Mesenchymal stem cell (in vitro differentiated cells and primary cell): ENCODE measurements at regions not wholly inside any gene's neighbourhood (a gene's known extent, or its start where the extent isn't known, plus 50 kb on each side); places are given as distances from the start of the nearest gene placed in this dataset.
A peak's percentile ranks its signal among the peaks of the same experiment; 100 is the strongest.

Source experiments
- DNase-seq: peaks from one replicate; pipeline ENCODE4 v3.0.0-alpha.2; 2013
- H2AFZ ChIP-seq: one replicate; pipeline ENCODE4 v1.6.1; 2013; ENCODE audit warnings: low read depth, mild to moderate bottlenecking, control low read depth, inconsistent platforms, low read length, moderate library complexity
- H2AK5ac ChIP-seq: 2 replicates; pipeline ENCODE4 v1.6.1; 2013; ENCODE audit warnings: low read length, moderate library complexity, mild to moderate bottlenecking, inconsistent platforms; ENCODE audit not compliant: severe bottlenecking
- H2BK120ac ChIP-seq: one replicate; pipeline ENCODE4 v1.6.1; 2013; ENCODE audit warnings: low read depth, mild to moderate bottlenecking, inconsistent platforms, low read length, moderate library complexity
- H2BK12ac ChIP-seq, 2 experiments: one replicate each; pipeline ENCODE4 v1.6.1; 2013; ENCODE audit warnings: inconsistent platforms in 2 of 2, low read length in 2 of 2, mild to moderate bottlenecking in 2 of 2, moderate library complexity in 2 of 2, control low read depth in 1 of 2
- H2BK15ac ChIP-seq: one replicate; pipeline ENCODE4 v1.6.1; 2013; ENCODE audit warnings: mild to moderate bottlenecking, low read depth, inconsistent platforms; ENCODE audit not compliant: poor library complexity, severe bottlenecking
- H2BK5ac ChIP-seq: 2 replicates; pipeline ENCODE4 v1.6.1; 2013; ENCODE audit warnings: low read depth, mild to moderate bottlenecking, low read length, control low read depth, inconsistent platforms; ENCODE audit not compliant: poor library complexity, severe bottlenecking
- H3K14ac ChIP-seq, 2 experiments: one replicate each; pipeline ENCODE4 v1.6.1; 2013; ENCODE audit warnings: inconsistent platforms in 2 of 2, low read length in 2 of 2, control low read depth in 1 of 2, mild to moderate bottlenecking in 1 of 2, moderate library complexity in 1 of 2
- H3K18ac ChIP-seq, 2 experiments: one replicate each; pipeline ENCODE4 v1.6.1; 2013; ENCODE audit warnings: inconsistent platforms in 2 of 2, low read length in 2 of 2, control low read depth in 1 of 2, low read depth in 1 of 2, mild to moderate bottlenecking in 1 of 2
- H3K23ac ChIP-seq, 2 experiments: one replicate each; pipeline ENCODE4 v1.6.1; 2013; ENCODE audit warnings: inconsistent platforms in 2 of 2, low read length in 2 of 2, mild to moderate bottlenecking in 2 of 2, moderate library complexity in 2 of 2, control low read depth in 1 of 2
- H3K27ac ChIP-seq: 2 replicates; pipeline ENCODE4 v1.5.1; 2013; ENCODE audit warnings: mild to moderate bottlenecking, moderate library complexity, low read length, control low read depth, inconsistent platforms; ENCODE audit not compliant: poor library complexity, severe bottlenecking
- H3K27me3 ChIP-seq, 2 experiments: 2 replicates each; pipeline versions ENCODE4 v1.6.1 to v1.7.0; 2013; ENCODE audit warnings: low read length in 2 of 2, mild to moderate bottlenecking in 2 of 2, moderate library complexity in 2 of 2, control low read depth in 1 of 2, inconsistent platforms in 1 of 2; ENCODE audit not compliant: control insufficient read depth in 1 of 2, insufficient read depth in 1 of 2
- H3K36me3 ChIP-seq, 2 experiments: 2 replicates each; pipeline versions ENCODE4 v1.6.1 to v1.7.0; 2013; ENCODE audit warnings: low read length in 2 of 2, control low read depth in 1 of 2, inconsistent platforms in 1 of 2, low read depth in 1 of 2, mild to moderate bottlenecking in 1 of 2; ENCODE audit not compliant: insufficient read depth in 2 of 2, control insufficient read depth in 1 of 2
- H3K4ac ChIP-seq, 2 experiments: one replicate each; pipeline ENCODE4 v1.6.1; 2013; ENCODE audit warnings: inconsistent platforms in 2 of 2, low read length in 2 of 2, mild to moderate bottlenecking in 2 of 2, moderate library complexity in 2 of 2, control low read depth in 1 of 2, low read depth in 1 of 2
- H3K4me1 ChIP-seq: 2 replicates; pipeline ENCODE4 v1.6.1; 2013; ENCODE audit warnings: low read depth, low read length, control low read depth; ENCODE audit not compliant: control insufficient read depth, insufficient read depth
- H3K4me2 ChIP-seq: 2 replicates; pipeline ENCODE4 v1.6.1; 2013; ENCODE audit warnings: low read length, mild to moderate bottlenecking, inconsistent platforms; ENCODE audit not compliant: poor library complexity, severe bottlenecking
- H3K4me3 ChIP-seq, 2 experiments: 2 replicates each; pipeline versions ENCODE4 v1.5.1 to v1.7.0; 2013; ENCODE audit warnings: low read length in 2 of 2, mild to moderate bottlenecking in 2 of 2, control low read depth in 1 of 2, low read depth in 1 of 2; ENCODE audit not compliant: insufficient read depth in 1 of 2
- H3K79me1 ChIP-seq: replicated peaks from 2 replicates; pipeline ENCODE4 v1.6.1; 2013; ENCODE audit warnings: mild to moderate bottlenecking, control low read depth, low read length, inconsistent platforms; ENCODE audit not compliant: poor library complexity, severe bottlenecking
- H3K9ac ChIP-seq: 2 replicates; pipeline ENCODE4 v1.7.0; 2013; ENCODE audit warnings: mild to moderate bottlenecking, low read length, moderate library complexity
- H3K9me3 ChIP-seq: 2 replicates; pipeline ENCODE4 v1.7.0; 2013; ENCODE audit warnings: mild to moderate bottlenecking, low read length; ENCODE audit not compliant: control insufficient read depth
- H4K8ac ChIP-seq: one replicate; pipeline ENCODE4 v1.6.1; 2013; ENCODE audit warnings: inconsistent platforms, mild to moderate bottlenecking, low read length, moderate library complexity
- H4K91ac ChIP-seq: one replicate; pipeline ENCODE4 v1.6.1; 2013; ENCODE audit warnings: mild to moderate bottlenecking, low read length, inconsistent platforms
- WGBS: methylation state at CpG from one replicate; pipeline ENCODE4 v1.1.7; 2013; ENCODE audit warnings: mixed read lengths; 5-methylcytosine and 5-hydroxymethylcytosine counted together

DNA sequence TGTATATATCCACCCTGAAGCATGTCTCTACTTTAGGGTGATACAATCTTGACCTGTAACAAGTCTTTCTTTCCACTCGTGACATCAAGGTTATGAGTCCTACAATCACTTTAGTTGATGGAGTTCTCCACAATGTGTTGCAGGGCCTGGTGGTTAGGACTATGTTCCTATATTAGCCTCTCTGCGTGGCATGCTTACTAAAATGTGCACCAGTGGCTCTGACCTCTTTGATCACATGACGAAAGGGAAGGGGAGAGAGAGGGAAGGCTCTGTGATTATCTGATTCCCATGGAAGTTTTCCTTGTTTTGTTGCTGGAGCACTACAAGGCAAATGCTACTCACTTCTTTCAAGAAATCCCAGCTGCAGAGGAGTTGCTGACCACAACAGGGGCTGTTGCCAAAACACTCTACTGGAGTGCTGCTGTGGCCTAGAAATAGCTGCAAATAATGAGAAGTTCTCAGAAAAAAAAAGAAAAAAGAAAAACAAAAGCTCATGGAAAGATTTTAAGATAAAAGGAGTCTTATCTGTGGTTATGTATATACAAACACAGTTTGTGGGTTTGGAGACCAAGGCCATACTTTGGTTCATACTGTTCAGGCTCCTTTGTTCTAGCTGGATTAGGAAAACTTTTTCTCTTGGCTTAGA lies 272.8 kb upstream of the MMADHC start:
- H3K4me1 ChIP-seq: no peaks in the 10 kb centered on the region
- peak overlapping the region in 1 of 2 experiments; percentile 1 for H3K4ac ChIP-seq
- no peak overlapping the region for H3K23ac ChIP-seq
- peak overlapping the region; percentile 77 for H3K9ac ChIP-seq
- H3K27ac ChIP-seq: no peak overlapping the region
- no peaks in the 10 kb centered on the region for H3K36me3 ChIP-seq
- H3K9me3 ChIP-seq: no peaks in the 10 kb centered on the region
- H2AFZ ChIP-seq: no peak overlapping the region
- 61% methylated on average over 3 of the region's 3 CpGs for WGBS
- H2BK120ac ChIP-seq: no peak overlapping the region
- no peaks in the 10 kb centered on the region for H3K79me1 ChIP-seq
- no peak overlapping the region for H4K91ac ChIP-seq
- no peak overlapping the region for H3K4me2 ChIP-seq
- H2BK15ac ChIP-seq: no peak overlapping the region
- H2AK5ac ChIP-seq: no peak overlapping the region
- H3K14ac ChIP-seq: no peak overlapping the region
- no peaks in the 10 kb centered on the region for H3K27me3 ChIP-seq
- H3K18ac ChIP-seq: peak overlapping the region in 1 of 2 experiments; percentile 13
- DNase-seq: peak; percentile 96
- H3K4me3 ChIP-seq: no peak overlapping the region
- H2BK5ac ChIP-seq: no peak overlapping the region
- no peak overlapping the region for H2BK12ac ChIP-seq
- no peak overlapping the region for H4K8ac ChIP-seq

DNA sequence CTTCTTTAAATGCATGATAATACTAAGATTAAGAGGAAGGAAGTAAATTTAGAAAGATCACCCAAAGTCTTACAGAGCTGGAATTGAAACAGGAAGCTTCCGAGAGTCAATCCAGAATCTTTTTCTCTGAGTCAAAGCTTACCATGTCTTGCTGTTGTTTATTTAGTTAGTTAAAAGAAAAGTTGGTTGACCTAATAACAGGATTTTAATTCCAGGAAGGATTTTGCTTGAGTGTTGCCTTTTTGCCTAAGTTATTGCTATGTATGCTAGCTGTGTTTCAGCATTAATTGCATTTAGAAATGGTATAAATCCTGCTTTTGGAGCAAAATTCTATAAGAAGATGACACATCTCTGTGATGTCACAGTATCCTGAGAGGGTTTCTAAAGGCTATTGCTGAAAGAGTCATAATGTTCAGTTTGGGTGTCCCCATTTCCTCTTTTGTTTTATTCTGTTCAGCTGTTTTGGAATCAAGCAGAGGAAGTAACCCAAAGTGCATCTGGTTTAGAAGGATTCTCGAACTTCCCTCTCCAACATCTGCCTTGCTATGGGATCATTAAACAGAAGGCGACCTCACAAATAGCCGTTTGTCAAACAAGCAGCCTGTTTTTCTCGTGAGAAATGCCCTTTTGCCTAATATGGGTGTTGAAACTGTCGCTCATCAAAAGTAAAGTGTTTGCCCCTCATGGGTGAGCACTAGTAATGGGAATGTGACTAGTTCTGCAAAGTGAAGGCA lies 271.5 kb upstream of the MMADHC start:
- H3K23ac ChIP-seq: no peak overlapping the region
- H3K4me3 ChIP-seq: peak overlapping the region in 1 of 2 experiments; percentile 52
- H3K9ac ChIP-seq: peak overlapping the region; percentile 77
- H3K4me2 ChIP-seq: no peak overlapping the region
- no peak overlapping the region for H4K91ac ChIP-seq
- no peaks in the 10 kb centered on the region for H3K27me3 ChIP-seq
- no peak overlapping the region for H4K8ac ChIP-seq
- peak overlapping the region; percentile 13 for H3K27ac ChIP-seq
- H2BK5ac ChIP-seq: no peak overlapping the region
- H2BK12ac ChIP-seq: peak overlapping the region; percentile 57 to 75
- DNase-seq: peak; percentile 85
- no peak overlapping the region for H3K14ac ChIP-seq
- H2AK5ac ChIP-seq: no peak overlapping the region
- H3K36me3 ChIP-seq: no peaks in the 10 kb centered on the region
- 3% methylated on average over 6 of the region's 6 CpGs for WGBS
- peak overlapping the region in 1 of 2 experiments; percentile 18 for H3K18ac ChIP-seq
- H2AFZ ChIP-seq: no peak overlapping the region
- no peaks in the 10 kb centered on the region for H3K4me1 ChIP-seq
- no peak overlapping the region for H2BK15ac ChIP-seq
- no peak overlapping the region for H2BK120ac ChIP-seq
- no peaks in the 10 kb centered on the region for H3K9me3 ChIP-seq
- H3K79me1 ChIP-seq: no peaks in the 10 kb centered on the region
- H3K4ac ChIP-seq: no peak overlapping the region

DNA sequence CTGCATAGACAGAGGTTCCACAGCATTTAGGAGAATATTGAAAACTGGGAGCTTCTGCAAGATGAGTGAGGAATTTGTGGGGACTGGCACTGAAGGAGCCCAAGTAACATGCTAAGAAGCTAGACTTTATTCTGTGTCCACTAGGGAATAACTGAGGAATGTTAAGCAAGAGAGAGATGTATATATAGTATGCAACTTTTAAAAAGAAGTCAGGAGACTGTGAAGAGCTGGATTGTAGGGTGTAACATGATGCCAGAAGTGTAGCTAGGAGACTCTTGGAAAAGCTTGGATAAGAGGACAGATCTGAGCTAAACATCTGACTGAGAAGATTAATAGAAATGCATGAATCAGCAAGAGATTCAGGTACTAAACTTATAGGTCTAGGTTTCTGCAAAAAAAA lies 270.6 kb upstream of the MMADHC start:
- H2AFZ ChIP-seq: no peak overlapping the region
- H3K36me3 ChIP-seq: no peaks in the 10 kb centered on the region
- no peak overlapping the region for H2AK5ac ChIP-seq
- no peak overlapping the region for H3K4me2 ChIP-seq
- H3K14ac ChIP-seq: no peak overlapping the region
- H3K27ac ChIP-seq: no peak overlapping the region
- no peak overlapping the region for H4K8ac ChIP-seq
- no peak overlapping the region for H3K4ac ChIP-seq
- H3K9me3 ChIP-seq: no peaks in the 10 kb centered on the region
- no peak overlapping the region for H2BK5ac ChIP-seq
- no peaks in the 10 kb centered on the region for H3K27me3 ChIP-seq
- no peak overlapping the region for H2BK15ac ChIP-seq
- H3K23ac ChIP-seq: no peak overlapping the region
- H3K4me1 ChIP-seq: no peaks in the 10 kb centered on the region
- H3K79me1 ChIP-seq: no peaks in the 10 kb centered on the region
- H3K4me3 ChIP-seq: no peak overlapping the region
- H3K18ac ChIP-seq: no peak overlapping the region
- no peak overlapping the region for H2BK120ac ChIP-seq
- H3K9ac ChIP-seq: peak overlapping the region; percentile 11
- H4K91ac ChIP-seq: no peak overlapping the region
- DNase-seq: peak; percentile 67
- H2BK12ac ChIP-seq: no peak overlapping the region

DNA sequence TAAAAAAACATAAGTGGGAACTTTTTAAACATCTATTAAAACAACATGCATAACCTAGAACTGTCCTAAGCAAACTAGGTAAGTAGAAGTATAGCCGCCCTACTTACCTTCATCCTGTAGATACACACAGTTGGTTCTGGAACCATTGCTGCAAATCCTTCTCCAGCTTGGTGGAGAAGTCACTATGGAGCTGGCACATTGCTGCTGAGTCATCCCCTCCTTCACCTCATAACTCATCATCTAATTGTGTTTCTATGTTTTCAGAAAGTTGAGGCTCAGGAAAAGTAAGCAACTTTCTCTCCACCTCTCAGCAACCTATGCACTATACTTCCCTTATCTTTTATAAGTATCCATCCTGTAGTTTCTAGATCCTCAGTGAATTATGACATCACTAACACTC lies 269.8 kb upstream of the MMADHC start:
- no peak overlapping the region for H4K91ac ChIP-seq
- peak overlapping the region; percentile 11 for H3K9ac ChIP-seq
- DNase-seq: peak; percentile 50
- no peak overlapping the region for H3K27ac ChIP-seq
- peak overlapping the region; percentile 44 to 70 for H3K18ac ChIP-seq
- no peaks in the 10 kb centered on the region for H3K27me3 ChIP-seq
- no peak overlapping the region for H3K23ac ChIP-seq
- WGBS: 100% methylated on average over 1 of the region's 1 CpG
- no peak overlapping the region for H3K4me2 ChIP-seq
- H3K79me1 ChIP-seq: no peaks in the 10 kb centered on the region
- H2AK5ac ChIP-seq: no peak overlapping the region
- no peaks in the 10 kb centered on the region for H3K4me1 ChIP-seq
- no peak overlapping the region for H3K4me3 ChIP-seq
- H2AFZ ChIP-seq: no peak overlapping the region
- H2BK120ac ChIP-seq: no peak overlapping the region
- H3K36me3 ChIP-seq: no peaks in the 10 kb centered on the region
- H2BK5ac ChIP-seq: no peak overlapping the region
- H2BK15ac ChIP-seq: peak overlapping the region; percentile 52
- no peak overlapping the region for H3K4ac ChIP-seq
- H2BK12ac ChIP-seq: no peak overlapping the region
- no peak overlapping the region for H4K8ac ChIP-seq
- H3K9me3 ChIP-seq: no peaks in the 10 kb centered on the region
- no peak overlapping the region for H3K14ac ChIP-seq
